ENCODE measurements at regions not wholly inside any gene's neighbourhood (a gene's known extent, or its start where the extent isn't known, plus 50 kb on each side); places are given as distances from the start of the nearest gene placed in this dataset.

DNA sequence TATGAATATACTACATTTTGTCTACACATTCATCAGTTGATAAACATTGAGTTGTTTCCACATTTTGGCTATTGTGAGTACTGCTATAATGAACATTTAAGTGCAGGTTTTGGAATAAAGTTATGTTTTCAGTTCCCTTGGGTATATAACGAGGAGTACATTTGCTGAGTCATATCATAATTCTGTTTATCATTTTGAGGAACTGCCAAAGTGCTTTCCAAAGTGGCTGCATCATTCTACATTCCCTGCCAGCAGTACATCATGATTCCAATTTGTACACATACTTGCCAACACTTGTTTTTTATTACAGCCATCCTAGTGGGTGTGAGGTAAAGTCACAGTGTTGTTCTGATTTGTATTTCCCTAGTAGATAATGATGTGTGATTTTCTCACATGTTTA lies 1458.6 kb upstream of the TENM4 start:
- Histone ChIP-seq H2BK15ac (ENCODE audit: low read depth, low read length) (no peak overlapping the region), H3K56ac (ENCODE audit: insufficient read length, low read depth, low read length) (no peak overlapping the region), H3K4ac (ENCODE audit: low read depth, low read length) (no peak overlapping the region), H2AK5ac (ENCODE audit: insufficient read length, low read length) (no peak overlapping the region), H3K14ac (ENCODE audit: insufficient read depth, low read length) (no peak overlapping the region), H3K23ac (ENCODE audit: insufficient read length, low read depth, low read length) (no peak overlapping the region), H4K5ac (ENCODE audit: insufficient read length, low read depth, low read length) (no peak overlapping the region), H4K8ac (replicated peaks; ENCODE audit: insufficient read length, low read depth, low read length) (no peak overlapping the region), H3K18ac (ENCODE audit: insufficient read length, low read depth, low read length) (no peak overlapping the region), H3K79me1 (ENCODE audit: insufficient read depth, low read depth, low read length, poor library complexity, severe bottlenecking) (no peaks in the 10 kb centered on the region), H3T11ph (ENCODE audit: low read length) (no peak overlapping the region), H2BK12ac (ENCODE audit: insufficient read length, low read depth, low read length) (no peak overlapping the region), H3K79me2 (ENCODE audit: insufficient read depth, low read length) (no peaks in the 10 kb centered on the region), H2BK20ac (ENCODE audit: low read depth, low read length, poor library complexity, severe bottlenecking) (no peak overlapping the region), H2AFZ (ENCODE audit: low read length) (no peak overlapping the region), H4K91ac (ENCODE audit: insufficient read length, low read depth, low read length) (no peak overlapping the region), H3K4me1 (ENCODE audit: insufficient read depth, low read length) (no peaks in the 10 kb centered on the region), H3K9me3 (ENCODE audit: control insufficient read depth, low read depth, low read length) (no peaks in the 10 kb centered on the region), H3K4me2 (ENCODE audit: insufficient read depth, insufficient read length, low read length) (no peak overlapping the region), H4K20me1 (ENCODE audit: control insufficient read depth, insufficient read depth, insufficient read length) (no peaks in the 10 kb centered on the region), H3K23me2 (ENCODE audit: insufficient read length, low read depth, low read length, poor library complexity, severe bottlenecking) (no peaks in the 10 kb centered on the region), H3K27me3 (ENCODE audit: insufficient read depth, low read length) (no peaks in the 10 kb centered on the region), H2BK5ac (ENCODE audit: insufficient read length, low read length) (no peak overlapping the region), H2BK120ac (ENCODE audit: low read depth, low read length, poor library complexity, severe bottlenecking) (no peak overlapping the region), H3K27ac (ENCODE audit: insufficient read length, low read depth, low read length) (no peak overlapping the region), H3K9ac (ENCODE audit: extremely low read depth, insufficient read length, low read length) (no peak overlapping the region)
- WGBS (ENCODE audit: extremely low coverage, insufficient read length, low lambda C conversion rate): no CpG with 5 or more reads among the region's 1 CpG
- Mint-ChIP-seq H3K4me3 (no peak overlapping the region), H3K36me3 (ENCODE audit: insufficient read depth in 1 of 3, low read depth in 3 of 3) (peaks cover 0 to 10% (median 0%) of the 10 kb centered on the region in 3 experiments; a peak in 2 of 7 replicates), H3K4me1 (peaks cover 0 to 3% of the 10 kb centered on the region in 2 experiments; a peak in 2 of 4 replicates), H3K9me3 (peaks cover 4 to 12% of the 10 kb centered on the region in 2 experiments; a peak in 3 of 5 replicates), H3K27me3 (ENCODE audit: low read depth) (no peaks in the 10 kb centered on the region), H3K27ac (no peak overlapping the region)
- TF ChIP-seq CTCF (conservative IDR thresholded peaks at IDR 0.05): no peak
- no peak for DNase-seq

Data from H9 (cell line).